SU-DHL-6 (cell line): ENCODE measurements at regions not wholly inside any gene's neighbourhood (a gene's known extent, or its start where the extent isn't known, plus 50 kb on each side); places are given as distances from the start of the nearest gene placed in this dataset.
"Not testable (repeated sequence)": the region's sequence is repeated elsewhere in the genome, so short reads cannot be mapped to it uniquely, and the experiment has no call there.

ENCODE experiments used
- H2AFZ ChIP-seq: fragments of 200-600 bp; sonication (generic); 2 replicates; pipeline ENCODE4 v1.6.1; 2014; ENCODE audit warnings: low read depth, mild to moderate bottlenecking, moderate library complexity, mixed read lengths, antibody characterized with exemption, low read length; ENCODE audit not compliant: severe bottlenecking
- H3F3A ChIP-seq: fragments of 200-600 bp; shearing (Covaris generic); 2 replicates; pipeline ENCODE4 v1.6.0; 2016; ENCODE audit warnings: antibody characterized with exemption, mild to moderate bottlenecking; ENCODE audit not compliant: insufficient read depth
- H3K27ac ChIP-seq: fragments of 200-600 bp; sonication (generic); 2 replicates; pipeline ENCODE4 v1.5.1; 2016; ENCODE audit warnings: low read depth, mild to moderate bottlenecking, low read length, moderate library complexity, mixed read lengths
- H3K27me3 ChIP-seq: fragments of 200-600 bp; sonication (generic), shearing (Covaris generic); 2 replicates; pipeline ENCODE4 v1.6.0; 2014; ENCODE audit warnings: mild to moderate bottlenecking, low read length
- H3K36me3 ChIP-seq: fragments of 200-600 bp; sonication (generic); 2 replicates; pipeline ENCODE4 v1.6.1; 2014; ENCODE audit warnings: mild to moderate bottlenecking, low read length, mixed read lengths
- H3K4me2 ChIP-seq: fragments of 300-600, 200-600 bp; shearing (Covaris generic), sonication (generic); 2 replicates; pipeline ENCODE4 v1.6.0; 2014; ENCODE audit warnings: low read length, low read depth, mild to moderate bottlenecking; ENCODE audit not compliant: poor library complexity, severe bottlenecking
- H3K4me3 ChIP-seq: fragments of 200-600 bp; sonication (generic); 2 replicates; pipeline ENCODE4 v1.5.1; 2014; ENCODE audit warnings: antibody characterized with exemption, low read length, mild to moderate bottlenecking, mixed read lengths; ENCODE audit not compliant: insufficient read depth, poor library complexity, severe bottlenecking
- H3K79me2 ChIP-seq: fragments of 200-600 bp; sonication (generic); 2 replicates; pipeline ENCODE4 v1.6.1; 2014; ENCODE audit warnings: mild to moderate bottlenecking, low read length, moderate library complexity; ENCODE audit not compliant: insufficient read depth
- H3K9ac ChIP-seq: fragments of 200-600 bp; sonication (generic); 2 replicates; pipeline ENCODE4 v1.7.0; 2014; ENCODE audit warnings: mild to moderate bottlenecking, low read length
- H3K9me2 ChIP-seq: fragments of 200-600 bp; sonication (generic); replicated peaks from 2 replicates; pipeline ENCODE4 v1.6.1; 2014; ENCODE audit warnings: low read length; ENCODE audit not compliant: insufficient read depth
- H3K9me3 ChIP-seq: fragments of 200-600 bp; sonication (generic); 2 replicates; pipeline ENCODE4 v1.6.1; 2014; ENCODE audit warnings: low read length, mixed read lengths; ENCODE audit not compliant: insufficient read depth
- H4K20me1 ChIP-seq: fragments of 200-600 bp; sonication (generic); 2 replicates; pipeline ENCODE4 v1.6.1; 2014; ENCODE audit warnings: low read depth, mild to moderate bottlenecking, antibody characterized with exemption, low read length, moderate library complexity, mixed read lengths
- CTCF ChIP-seq: fragments of 200-600 bp; sonication (generic); IDR thresholded peaks from one replicate; pipeline ENCODE4 v1.5.1; 2017; ENCODE audit warnings: antibody characterized with exemption, mild to moderate bottlenecking, low read length, moderate library complexity; ENCODE audit not compliant: insufficient read depth, poor library complexity, severe bottlenecking
- EZH2phosphoT487 ChIP-seq: fragments of 200-600 bp; sonication (generic), shearing (Covaris generic); conservative IDR thresholded peaks from 2 replicates; pipeline ENCODE4 v1.6.1; 2018; ENCODE audit warnings: mild to moderate bottlenecking, antibody characterized with exemption, low read length, moderate library complexity, mixed read lengths

GRCh38 chr15:62907275-62907674 is 135.3 kb upstream of the TPM1 start:
- Histone ChIP-seq H3K27ac (no peak overlapping the region), H4K20me1 (no peaks in the 10 kb centered on the region), H3K27me3 (no peaks in the 10 kb centered on the region), H3K9ac (no peak overlapping the region), H3K4me3 (no peak overlapping the region), H2AFZ (no peak overlapping the region), H3K4me2 (no peak overlapping the region), H3K9me3 (no peaks in the 10 kb centered on the region), H3K36me3 (no peaks in the 10 kb centered on the region), H3K79me2 (no peaks in the 10 kb centered on the region), H3K9me2 (no peaks in the 10 kb centered on the region), H3F3A (no peaks in the 10 kb centered on the region)
- TF ChIP-seq CTCF (no peak), EZH2phosphoT487 (no peak)

DNA sequence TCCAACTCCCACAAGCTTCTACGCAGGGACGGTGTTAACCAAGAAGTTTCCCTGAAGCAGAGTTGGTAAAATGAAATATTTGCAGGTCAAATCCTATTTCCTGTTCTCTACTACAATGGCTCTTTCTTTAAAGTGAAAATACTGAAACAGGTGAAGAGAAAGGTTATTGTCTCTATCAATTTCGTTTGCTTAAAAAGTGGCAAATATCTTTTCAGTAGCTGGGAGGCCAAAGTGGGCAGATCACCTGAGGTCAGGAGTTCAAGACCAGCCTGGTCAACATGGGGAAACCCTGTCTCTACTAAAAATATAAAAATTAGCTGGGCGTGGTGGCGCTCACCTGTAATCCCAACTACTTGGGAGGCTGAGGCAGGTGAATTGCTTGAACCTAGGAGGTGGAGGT is 134.2 kb upstream of the TPM1 start:
- not testable (repeated sequence) for H3K4me2 ChIP-seq, H3K9ac ChIP-seq, H4K20me1 ChIP-seq, H3K9me2 ChIP-seq, H3K27ac ChIP-seq, H2AFZ ChIP-seq, H3K36me3 ChIP-seq, H3K9me3 ChIP-seq, H3K4me3 ChIP-seq, H3F3A ChIP-seq, H3K27me3 ChIP-seq, H3K79me2 ChIP-seq

DNA sequence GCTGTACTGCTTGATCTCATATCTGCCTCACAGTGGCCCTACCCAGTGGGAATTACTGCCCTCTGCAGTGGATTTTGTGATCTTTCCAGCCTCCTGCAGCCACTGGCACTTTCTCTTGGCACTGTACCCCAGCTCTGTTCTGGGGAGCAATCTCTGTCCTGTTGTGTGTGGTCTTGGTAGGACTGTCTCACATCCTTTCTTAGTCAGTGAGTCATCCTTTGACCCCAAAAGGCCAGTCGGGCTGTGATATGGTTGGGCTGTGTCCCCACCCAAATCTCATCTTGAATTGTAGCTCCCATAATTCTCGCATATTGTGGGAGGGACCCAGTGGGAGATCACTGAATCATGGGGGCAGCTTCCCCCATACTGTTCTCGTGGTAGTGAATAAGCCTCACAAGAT is 133.3 kb upstream of the TPM1 start:
- no peak for TF ChIP-seq CTCF
- no peak for TF ChIP-seq EZH2phosphoT487
- H3K9me3 ChIP-seq = no peaks in the 10 kb centered on the region
- no peak overlapping the region for H3K9ac ChIP-seq
- H4K20me1 ChIP-seq = no peaks in the 10 kb centered on the region
- no peaks in the 10 kb centered on the region for H3F3A ChIP-seq
- no peaks in the 10 kb centered on the region for H3K9me2 ChIP-seq
- no peaks in the 10 kb centered on the region for H3K79me2 ChIP-seq
- H3K4me3 ChIP-seq = no peak overlapping the region
- H3K4me2 ChIP-seq = no peak overlapping the region
- no peak overlapping the region for H3K27ac ChIP-seq
- no peaks in the 10 kb centered on the region for H3K27me3 ChIP-seq
- H3K36me3 ChIP-seq = no peaks in the 10 kb centered on the region
- H2AFZ ChIP-seq = no peak overlapping the region

- H3K4me2 ChIP-seq = no peak overlapping the region
- no peak overlapping the region for H3K9ac ChIP-seq
- no peak overlapping the region for H3K27ac ChIP-seq
- no peak overlapping the region for H2AFZ ChIP-seq
- no peaks in the 10 kb centered on the region for H3K9me2 ChIP-seq
- no peaks in the 10 kb centered on the region for H3K36me3 ChIP-seq
- no peak overlapping the region for H3K4me3 ChIP-seq
- no peaks in the 10 kb centered on the region for H3K9me3 ChIP-seq
- H3F3A ChIP-seq = no peaks in the 10 kb centered on the region
- H3K27me3 ChIP-seq = no peaks in the 10 kb centered on the region
- H3K79me2 ChIP-seq = no peaks in the 10 kb centered on the region
- TF ChIP-seq CTCF (no peak), EZH2phosphoT487 (no peak)
- H4K20me1 ChIP-seq = no peaks in the 10 kb centered on the region
Measured at GRCh38 chr15:62912282-62912681, 130.3 kb upstream of the TPM1 start.
